ENCODE measurements at regions not wholly inside any gene's neighbourhood (a gene's known extent, or its start where the extent isn't known, plus 50 kb on each side); places are given as distances from the start of the nearest gene placed in this dataset.
"Not testable (repeated sequence)": the region's sequence is repeated elsewhere in the genome, so short reads cannot be mapped to it uniquely, and the experiment has no call there.

GRCh38 chr11:90455347-90455920 lies 232.6 kb upstream of the CHORDC1 start:
- DNase-seq = not testable (repeated sequence)

GRCh38 chr11:90453525-90453924 lies 230.7 kb upstream of the CHORDC1 start:
- no peak for DNase-seq

- DNase-seq = no peak
Observed at GRCh38 chr11:90449606-90450005, 226.8 kb upstream of the CHORDC1 start.

GRCh38 chr11:90448256-90448655 lies 225.4 kb upstream of the CHORDC1 start:
- DNase-seq = no peak

- DNase-seq = no peak
Observed at GRCh38 chr11:90447618-90448017, 224.8 kb upstream of the CHORDC1 start.

GRCh38 chr11:90446207-90446606 lies 223.4 kb upstream of the CHORDC1 start:
- DNase-seq = no peak

GRCh38 chr11:90438069-90438468 lies 215.2 kb upstream of the CHORDC1 start:
- DNase-seq = no peak

- DNase-seq = no peak
Observed at GRCh38 chr11:90434858-90435257, 212.0 kb upstream of the CHORDC1 start.

GRCh38 chr11:90428836-90429235 lies 206.0 kb upstream of the CHORDC1 start:
- DNase-seq = no peak

- no peak for DNase-seq
Observed at GRCh38 chr11:90426442-90426841, 203.6 kb upstream of the CHORDC1 start.

- no peak for DNase-seq
Observed at GRCh38 chr11:90423378-90423777, 200.5 kb upstream of the CHORDC1 start.

GRCh38 chr11:90422787-90423186 lies 199.9 kb upstream of the CHORDC1 start:
- not testable (repeated sequence) for DNase-seq

GRCh38 chr11:90414221-90414620 lies 191.4 kb upstream of the CHORDC1 start:
- DNase-seq = no peak

- DNase-seq = no peak
Observed at GRCh38 chr11:90407350-90407749, 184.5 kb upstream of the CHORDC1 start.

GRCh38 chr11:90392692-90393091 lies 169.8 kb upstream of the CHORDC1 start:
- no peak for DNase-seq

- no peak for DNase-seq
Observed at GRCh38 chr11:90391756-90392155, 168.9 kb upstream of the CHORDC1 start.

- DNase-seq = no peak
Observed at GRCh38 chr11:90380206-90380605, 157.4 kb upstream of the CHORDC1 start.

- no peak for DNase-seq
Observed at GRCh38 chr11:90373971-90374370, 151.1 kb upstream of the CHORDC1 start.

GRCh38 chr11:90364527-90364926 lies 141.7 kb upstream of the CHORDC1 start:
- no peak for DNase-seq

GRCh38 chr11:90363739-90364138 lies 140.9 kb upstream of the CHORDC1 start:
- DNase-seq = no peak

GRCh38 chr11:90355200-90355599 lies 132.4 kb upstream of the CHORDC1 start:
- no peak for DNase-seq

- DNase-seq = no peak
Observed at GRCh38 chr11:90349731-90350130, 126.9 kb upstream of the CHORDC1 start.

GRCh38 chr11:90344546-90344945 lies 121.7 kb upstream of the CHORDC1 start:
- DNase-seq = no peak

- no peak for DNase-seq
Observed at GRCh38 chr11:90343673-90344072, 120.8 kb upstream of the CHORDC1 start.

GRCh38 chr11:90341986-90342385 lies 119.1 kb upstream of the CHORDC1 start:
- no peak for DNase-seq

GRCh38 chr11:90332415-90332814 lies 109.6 kb upstream of the CHORDC1 start:
- DNase-seq = no peak

Measured in fibroblast of skin of right quadriceps (primary cell).